ENCODE measurements at regions not wholly inside any gene's neighbourhood (a gene's known extent, or its start where the extent isn't known, plus 50 kb on each side); places are given as distances from the start of the nearest gene placed in this dataset.

DNA sequence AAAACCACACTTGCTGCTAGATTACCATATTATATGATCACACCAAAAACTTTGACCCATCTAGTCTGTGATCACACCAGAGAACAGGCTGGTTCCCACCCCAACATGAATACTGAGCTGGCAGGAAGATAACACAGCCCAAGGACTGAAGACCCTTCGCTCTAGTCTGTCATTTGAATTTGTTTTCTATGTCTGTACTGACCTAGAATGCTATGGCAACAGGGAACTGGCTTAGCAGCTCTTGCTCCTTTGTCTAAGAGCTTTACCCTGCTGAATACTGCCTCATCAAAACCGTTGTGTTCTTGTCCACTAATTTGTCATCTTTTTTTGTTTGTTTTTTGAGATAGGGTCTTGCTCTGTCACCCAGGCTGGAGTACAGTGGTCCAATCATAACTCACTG lies 420.4 kb downstream of the AASDHPPT start:
- TF ChIP-seq POLR2A (IDR thresholded peaks at IDR 0.05), result no peak
- no peak for TF ChIP-seq CTCF (IDR thresholded peaks at IDR 0.05)

All from breast epithelium (tissue), 3 donors.